Muscle of leg (tissue), 3 donors: ENCODE measurements at regions not wholly inside any gene's neighbourhood (a gene's known extent, or its start where the extent isn't known, plus 50 kb on each side); places are given as distances from the start of the nearest gene placed in this dataset.
A peak's percentile ranks its signal among the peaks of the same experiment; 100 is the strongest.
"Not testable (repeated sequence)": the region's sequence is repeated elsewhere in the genome, so short reads cannot be mapped to it uniquely, and the experiment has no call there.

ENCODE experiments used
- DNase-seq: peaks from one replicate; pipeline ENCODE4 v3.0.0; 2013
- H3K27ac ChIP-seq: one replicate; pipeline ENCODE4 v1.5.1; 2013; ENCODE audit warnings: mild to moderate bottlenecking, low read length, control low read depth
- H3K27me3 ChIP-seq: one replicate; pipeline ENCODE4 v1.6.1; 2013; ENCODE audit warnings: low read length; ENCODE audit not compliant: control insufficient read depth, insufficient read depth
- H3K36me3 ChIP-seq: one replicate; pipeline ENCODE4 v1.6.1; 2013; ENCODE audit warnings: low read length; ENCODE audit not compliant: control insufficient read depth, insufficient read depth
- H3K4me1 ChIP-seq: one replicate; pipeline ENCODE4 v1.6.1; 2013; ENCODE audit warnings: low read length; ENCODE audit not compliant: control insufficient read depth, insufficient read depth
- H3K4me3 ChIP-seq: one replicate; pipeline ENCODE4 v1.5.1; 2013; ENCODE audit warnings: low read length, control low read depth
- H3K9me3 ChIP-seq: replicated peaks from 2 replicates; pipeline ENCODE4 v1.6.1; 2013; ENCODE audit warnings: low read depth, low read length; ENCODE audit not compliant: control insufficient read depth
- WGBS: methylation state at CpG from one replicate; pipeline ENCODE4 v1.1.5; 2013; ENCODE audit warnings: missing lambda C conversion rate; ENCODE audit not compliant: insufficient coverage; 5-methylcytosine and 5-hydroxymethylcytosine counted together

DNA sequence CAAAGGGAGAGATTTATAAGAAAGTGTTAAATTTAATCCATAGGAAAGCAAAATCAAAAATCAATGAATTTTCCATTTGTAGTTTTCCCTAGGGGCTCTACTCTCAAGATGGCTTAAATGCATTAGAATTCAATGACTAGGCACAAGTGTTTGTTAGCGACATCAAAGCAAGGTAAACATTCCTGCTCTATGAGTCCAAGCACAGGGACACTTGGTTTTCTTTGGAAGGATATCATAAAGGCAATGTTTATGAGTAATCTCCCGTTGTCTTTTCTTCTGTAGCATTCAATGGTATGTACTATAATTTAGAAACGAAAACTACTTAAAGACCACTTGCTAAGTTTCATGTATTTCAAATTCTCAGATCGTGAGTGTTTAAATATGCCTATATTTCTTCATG, 54.8 kb upstream of the ZNF717 start:
- not testable (repeated sequence) for H3K27me3 ChIP-seq, H3K4me3 ChIP-seq, DNase-seq, H3K4me1 ChIP-seq, H3K36me3 ChIP-seq, H3K27ac ChIP-seq, H3K9me3 ChIP-seq
- no CpG with 5 or more reads among the region's 4 CpGs for WGBS

DNA sequence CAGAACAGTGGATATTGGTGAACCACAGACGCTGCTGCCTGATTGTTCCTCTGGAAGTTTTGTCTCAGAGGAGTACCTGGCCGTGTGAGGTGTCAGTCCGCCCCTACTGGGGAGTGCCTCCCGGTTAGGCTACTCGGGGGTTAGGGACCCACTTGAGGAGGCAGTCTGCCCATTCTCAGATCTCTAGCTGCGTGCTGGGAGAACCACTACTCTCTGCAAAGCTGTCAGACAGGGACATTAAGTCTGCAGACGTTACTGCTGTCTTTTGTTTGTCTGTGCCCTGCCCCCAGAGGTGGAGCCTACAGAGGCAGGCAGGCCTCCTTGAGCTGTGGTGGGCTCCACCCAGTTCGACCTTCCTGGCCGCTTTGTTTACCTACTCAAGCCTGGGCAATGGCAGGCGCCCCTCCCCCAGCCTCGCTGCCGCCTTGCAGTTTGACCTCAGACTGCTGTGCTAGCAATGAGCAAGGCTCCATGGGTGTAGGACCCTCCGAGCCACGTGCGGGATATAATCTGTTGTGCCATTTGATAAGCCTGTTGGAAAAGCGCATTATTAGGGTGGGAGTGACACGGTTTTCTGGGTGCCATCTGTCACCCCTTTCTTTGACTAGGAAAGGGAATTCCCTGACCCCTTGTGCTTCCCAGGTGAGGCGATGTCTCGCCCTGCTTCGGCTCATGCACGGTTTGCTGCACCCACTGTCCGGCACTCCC, 65.1 kb upstream of the ZNF717 start:
- 61% methylated on average over 21 of the region's 22 CpGs for WGBS
- H3K9me3 ChIP-seq, H3K36me3 ChIP-seq, H3K4me1 ChIP-seq, H3K27ac ChIP-seq, H3K4me3 ChIP-seq, H3K27me3 ChIP-seq, DNase-seq: not testable (repeated sequence)

DNA sequence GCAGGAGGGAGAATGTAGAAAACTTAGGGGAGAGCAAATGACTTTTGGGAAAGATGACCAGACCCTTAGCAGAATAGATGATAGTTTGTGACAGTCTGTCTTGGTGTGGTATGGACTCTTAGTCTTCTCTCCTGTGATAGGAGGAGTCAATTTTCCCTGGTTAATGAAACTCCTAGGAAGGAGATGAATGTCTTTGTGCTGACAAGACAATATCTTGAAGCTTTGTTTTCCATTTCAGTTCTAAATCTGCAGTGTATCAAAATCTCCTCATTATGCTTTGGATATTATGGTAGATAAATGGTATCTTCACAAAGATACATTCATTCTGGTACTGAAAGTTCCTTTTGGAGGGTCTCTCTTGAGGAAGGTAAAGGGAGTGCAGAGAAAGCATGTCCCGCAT, 77.8 kb upstream of the ZNF717 start:
- Histone ChIP-seq H3K9me3 (no peaks in the 10 kb centered on the region), H3K4me3 (no peak overlapping the region), H3K27ac (no peak overlapping the region), H3K27me3 (no peaks in the 10 kb centered on the region), H3K36me3 (no peaks in the 10 kb centered on the region), H3K4me1 (no peaks in the 10 kb centered on the region)
- no CpG with 5 or more reads among the region's 1 CpG for WGBS
- DNase-seq, result no peak

DNA sequence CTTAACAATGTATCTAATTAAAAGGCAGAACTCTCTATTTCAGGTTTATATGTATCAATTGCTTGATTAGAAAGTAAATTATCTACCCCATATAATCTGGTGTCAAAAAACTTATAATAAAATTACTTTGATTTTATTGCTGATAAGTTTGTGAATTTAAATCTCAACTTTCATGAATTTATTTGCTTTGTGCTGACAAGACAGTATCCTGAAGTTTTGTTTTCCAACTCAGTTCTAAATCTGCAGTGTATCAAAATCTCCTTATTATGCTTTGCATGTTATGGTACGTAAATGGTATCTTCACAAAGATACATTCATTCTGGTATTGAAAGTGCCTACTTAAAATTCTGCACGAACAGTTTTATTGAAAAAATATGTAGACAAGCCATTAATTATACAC, 78.5 kb upstream of the ZNF717 start:
- Histone ChIP-seq H3K27ac (no peak overlapping the region), H3K9me3 (no peaks in the 10 kb centered on the region), H3K36me3 (no peaks in the 10 kb centered on the region), H3K4me1 (no peaks in the 10 kb centered on the region), H3K4me3 (no peak overlapping the region), H3K27me3 (no peaks in the 10 kb centered on the region)
- WGBS, result no CpG with 5 or more reads among the region's 2 CpGs
- no peak for DNase-seq

DNA sequence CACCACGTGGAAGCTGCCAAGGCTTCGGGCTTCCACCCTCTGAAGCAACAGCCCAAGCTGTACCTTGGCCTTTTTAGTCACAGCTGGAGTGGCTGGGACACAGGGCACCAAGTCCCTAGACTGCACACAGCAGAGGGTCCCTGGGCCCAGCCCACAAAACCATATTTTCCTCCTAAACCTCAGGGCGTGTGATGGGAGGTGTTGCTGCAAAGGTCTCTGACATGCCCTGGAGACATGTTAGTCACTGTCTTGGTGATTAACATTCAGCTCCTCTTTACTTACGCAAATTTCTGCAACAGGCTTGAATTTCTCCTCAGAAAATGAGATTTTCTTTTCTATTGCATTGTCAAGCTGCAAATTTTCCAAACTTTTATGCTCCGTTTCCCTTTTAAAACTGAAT, 98.4 kb upstream of the ZNF717 start:
- not testable (repeated sequence) for H3K4me1 ChIP-seq, H3K36me3 ChIP-seq, H3K27ac ChIP-seq, DNase-seq, H3K27me3 ChIP-seq, H3K4me3 ChIP-seq, H3K9me3 ChIP-seq
- WGBS, result 83% methylated on average over 3 of the region's 5 CpGs

DNA sequence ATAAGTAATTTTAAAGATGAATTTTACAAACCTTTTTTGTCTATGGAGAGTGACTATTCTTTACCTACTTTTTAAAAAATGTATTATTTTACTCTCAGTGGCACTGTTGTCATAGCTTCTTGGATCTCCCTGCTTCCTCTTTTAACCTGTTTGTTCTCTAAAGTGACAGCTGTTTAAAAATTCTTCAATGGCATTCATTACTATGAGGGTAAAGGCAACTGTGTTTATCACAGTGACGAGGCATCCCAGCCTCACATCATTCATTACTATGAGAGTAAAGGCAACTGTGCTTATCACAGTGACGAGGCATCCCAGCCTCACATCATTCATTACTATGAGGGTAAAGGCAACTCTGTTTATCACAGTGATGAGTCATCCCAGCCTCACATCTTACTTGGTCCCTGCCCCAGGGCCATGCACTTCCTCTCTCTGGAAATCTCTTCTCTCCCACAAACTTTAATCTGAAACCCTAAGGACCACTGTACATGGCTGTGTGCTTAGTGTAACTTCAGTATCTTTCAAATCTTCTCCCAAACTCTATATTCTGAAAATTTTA, 101.7 kb upstream of the ZNF717 start:
- DNase-seq, result no peak
- 67% methylated on average over 1 of the region's 2 CpGs for WGBS

DNA sequence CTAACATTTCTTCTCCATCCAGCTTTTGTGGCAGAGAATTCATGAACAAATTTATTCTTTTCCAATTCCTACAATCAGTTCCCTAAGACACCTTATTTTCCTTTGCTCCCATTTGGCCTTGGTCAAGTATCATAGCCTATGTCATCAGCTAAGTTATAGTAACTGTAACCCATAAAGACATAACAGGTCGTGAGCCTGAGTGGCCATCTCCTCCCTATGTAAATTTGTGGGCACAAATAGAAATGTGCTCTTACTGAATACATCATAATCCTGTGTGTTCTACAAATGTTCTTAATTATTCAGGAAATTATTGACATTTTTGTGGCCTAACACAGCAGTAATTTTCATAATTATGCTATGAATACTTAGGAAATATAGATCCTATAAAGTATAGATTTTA, 108.9 kb upstream of the ZNF717 start:
- no CpG with 5 or more reads among the region's 1 CpG for WGBS
- no peak overlapping the region for H3K27ac ChIP-seq
- H3K36me3 ChIP-seq, result no peaks in the 10 kb centered on the region
- DNase-seq, result no peak
- no peaks in the 10 kb centered on the region for H3K4me1 ChIP-seq
- no peaks in the 10 kb centered on the region for H3K9me3 ChIP-seq
- no peak overlapping the region for H3K4me3 ChIP-seq
- H3K27me3 ChIP-seq, result no peaks in the 10 kb centered on the region

More for the DNA sequence above, 101.7 kb upstream of the ZNF717 start:
- no peak overlapping the region for H3K4me3 ChIP-seq
- no peak overlapping the region for H3K27ac ChIP-seq
- H3K9me3 ChIP-seq, result no peaks in the 10 kb centered on the region
- no peaks in the 10 kb centered on the region for H3K4me1 ChIP-seq
- no peaks in the 10 kb centered on the region for H3K27me3 ChIP-seq
- H3K36me3 ChIP-seq, result no peaks in the 10 kb centered on the region

DNA sequence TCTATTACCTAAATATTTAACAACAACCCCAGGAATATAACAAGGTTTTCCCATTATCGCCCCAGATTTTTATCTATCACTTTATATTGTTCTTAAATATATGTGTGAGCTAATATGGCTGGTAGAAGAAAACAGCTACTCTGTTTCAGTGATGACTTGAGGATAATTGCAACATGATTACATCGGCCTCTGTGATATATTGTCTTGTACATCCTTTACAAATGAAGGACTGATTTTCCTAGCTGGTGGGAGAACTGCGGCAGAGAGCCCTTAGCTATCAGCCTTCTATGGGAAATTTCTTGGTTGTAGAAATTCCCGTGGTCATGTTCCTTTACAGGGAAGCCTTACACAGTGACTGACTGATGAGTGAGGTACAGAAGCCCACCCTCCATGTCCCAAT, 110.9 kb upstream of the ZNF717 start:
- Histone ChIP-seq H3K4me3 (no peak overlapping the region), H3K4me1 (no peaks in the 10 kb centered on the region), H3K9me3 (no peaks in the 10 kb centered on the region), H3K27ac (no peak overlapping the region), H3K27me3 (no peaks in the 10 kb centered on the region), H3K36me3 (no peaks in the 10 kb centered on the region)
- DNase-seq, result no peak
- WGBS, result no CpG with 5 or more reads among the region's 4 CpGs

DNA sequence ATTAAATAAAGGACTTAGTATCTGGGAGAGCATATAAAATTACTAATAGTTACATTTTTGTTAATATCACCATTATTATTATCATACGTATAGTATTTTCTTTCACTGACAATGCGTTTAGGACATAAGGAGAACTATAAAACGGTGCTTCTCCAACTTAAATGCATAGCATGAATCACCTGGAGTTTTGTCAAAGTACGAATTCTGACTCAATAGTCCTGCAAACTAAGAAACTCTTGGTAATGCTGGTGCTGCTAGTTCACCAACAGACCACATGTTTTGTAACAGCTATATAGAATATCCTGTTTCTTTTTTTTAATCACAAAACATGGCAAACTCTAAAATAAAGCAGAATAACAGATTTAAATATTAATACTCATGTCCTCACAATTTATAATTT, 116.1 kb upstream of the ZNF717 start:
- not testable (repeated sequence) for H3K4me3 ChIP-seq

DNA sequence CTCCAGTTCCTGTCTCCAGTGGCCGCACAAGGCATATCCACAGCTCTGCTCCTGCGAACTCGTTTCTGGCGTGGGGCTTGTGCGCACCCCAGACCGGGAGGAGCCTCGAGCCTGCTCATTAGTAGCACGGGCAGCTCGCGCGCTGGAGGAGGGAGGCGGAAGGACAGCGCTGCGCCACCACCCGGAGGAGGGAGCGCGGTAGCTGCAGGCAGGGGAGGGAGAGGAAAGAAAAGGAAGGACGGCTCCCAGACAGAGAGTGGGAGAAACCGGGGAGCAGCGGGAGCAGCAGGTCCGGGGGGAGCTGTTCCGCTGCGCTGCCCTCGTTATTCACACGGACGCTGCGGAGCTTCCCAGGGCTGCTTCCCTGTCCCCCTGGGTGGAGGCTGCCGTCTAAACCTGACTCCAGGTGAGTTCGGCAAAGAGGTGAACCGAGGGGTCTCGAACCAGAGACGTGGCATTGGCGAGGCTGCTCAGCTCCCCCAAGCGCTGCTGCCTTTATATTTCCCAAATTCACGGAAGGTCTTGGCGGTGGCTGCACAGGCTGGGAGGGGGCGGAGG, 121.3 kb upstream of the ZNF717 start:
- H3K27ac ChIP-seq, result no peak overlapping the region
- under 1% methylated on average over 29 of the region's 37 CpGs for WGBS
- peaks cover 6% of the 10 kb centered on the region for H3K4me1 ChIP-seq
- no peaks in the 10 kb centered on the region for H3K9me3 ChIP-seq
- peaks cover 8% of the 10 kb centered on the region for H3K27me3 ChIP-seq
- peak; percentile 62 for DNase-seq
- H3K36me3 ChIP-seq, result no peaks in the 10 kb centered on the region
- peak overlapping the region; percentile 40 for H3K4me3 ChIP-seq

More for the DNA sequence above, 116.1 kb upstream of the ZNF717 start:
- H3K9me3 ChIP-seq, H3K4me1 ChIP-seq, H3K36me3 ChIP-seq, H3K27me3 ChIP-seq, DNase-seq, H3K27ac ChIP-seq: not testable (repeated sequence)
- WGBS, result no CpG with 5 or more reads among the region's 4 CpGs
